Activated CD8-positive, alpha-beta memory T cell treated with anti-CD3 and anti-CD28 coated beads for 36 hours (primary cell): ENCODE measurements at regions not wholly inside any gene's neighbourhood (a gene's known extent, or its start where the extent isn't known, plus 50 kb on each side); places are given as distances from the start of the nearest gene placed in this dataset.
"Not testable (repeated sequence)": the region's sequence is repeated elsewhere in the genome, so short reads cannot be mapped to it uniquely, and the experiment has no call there.

ENCODE experiments used
- CTCF ChIA-PET: fragments of 350-600 bp; sonication (Branson Sonifier 250); formaldehyde crosslinking; loops from one replicate; lab custom pipeline; 2021; ENCODE audit warnings: antibody characterized with exemption; lab: Charles Lee
- POLR2A ChIA-PET: fragments of 350-600 bp; sonication (Branson Sonifier 250); formaldehyde crosslinking; loops from one replicate; lab custom pipeline; 2021; ENCODE audit warnings: antibody characterized with exemption; lab: Charles Lee

DNA sequence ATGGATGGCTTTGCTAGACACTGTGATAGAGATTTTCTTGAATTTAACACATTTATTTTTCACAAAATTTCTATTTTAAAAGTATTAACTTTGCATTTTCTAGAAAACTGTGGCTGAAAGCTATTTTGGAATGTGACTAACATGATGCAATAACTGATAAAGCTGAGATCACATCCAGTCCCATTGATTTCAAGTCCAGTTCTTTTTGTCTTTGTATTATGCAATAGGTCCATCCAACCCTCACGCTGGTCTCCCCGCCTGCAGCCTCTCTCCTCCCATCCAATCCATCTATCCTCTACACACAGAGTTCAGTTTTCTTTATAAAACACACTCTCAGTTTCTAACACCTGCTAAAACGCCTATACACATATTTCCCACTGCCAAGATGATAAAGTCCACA is 178.8 kb downstream of the CNTN3 start:
- ChIA-PET CTCF (no interaction called here), POLR2A (no interaction called here)

- CTCF ChIA-PET = interaction anchor here (0.6 kb wide), 1 partner anchor 675 kb away, joined by 3 read pairs; no protein-coding TSS in a partner anchor
- POLR2A ChIA-PET = no interaction called here
Observed at GRCh38 chr3:74434406-74434805, 180.1 kb downstream of the CNTN3 start.

- ChIA-PET POLR2A (no interaction called here), CTCF (no interaction called here)
Observed at GRCh38 chr3:74426571-74426970, 187.9 kb downstream of the CNTN3 start.

DNA sequence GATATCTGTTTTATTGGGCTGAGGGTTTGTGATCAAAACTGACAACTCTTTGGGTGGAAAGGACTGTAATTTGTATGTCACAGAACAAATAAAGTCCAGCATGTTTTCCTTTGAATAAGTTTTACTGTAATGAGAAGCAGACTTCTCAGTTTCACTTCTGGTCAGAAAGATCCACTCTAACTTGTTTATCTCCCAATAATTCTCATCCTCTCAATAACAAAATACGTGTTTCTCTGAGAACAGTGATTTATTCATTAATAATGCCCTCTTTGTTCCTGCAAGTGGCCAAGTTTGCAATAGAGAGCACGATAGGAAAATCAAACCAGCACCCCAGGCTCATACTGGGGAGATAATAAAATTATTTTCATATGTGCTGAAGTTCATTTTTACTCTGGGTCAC is 190.6 kb downstream of the CNTN3 start:
- ChIA-PET POLR2A (no interaction called here), CTCF (no interaction called here)

DNA sequence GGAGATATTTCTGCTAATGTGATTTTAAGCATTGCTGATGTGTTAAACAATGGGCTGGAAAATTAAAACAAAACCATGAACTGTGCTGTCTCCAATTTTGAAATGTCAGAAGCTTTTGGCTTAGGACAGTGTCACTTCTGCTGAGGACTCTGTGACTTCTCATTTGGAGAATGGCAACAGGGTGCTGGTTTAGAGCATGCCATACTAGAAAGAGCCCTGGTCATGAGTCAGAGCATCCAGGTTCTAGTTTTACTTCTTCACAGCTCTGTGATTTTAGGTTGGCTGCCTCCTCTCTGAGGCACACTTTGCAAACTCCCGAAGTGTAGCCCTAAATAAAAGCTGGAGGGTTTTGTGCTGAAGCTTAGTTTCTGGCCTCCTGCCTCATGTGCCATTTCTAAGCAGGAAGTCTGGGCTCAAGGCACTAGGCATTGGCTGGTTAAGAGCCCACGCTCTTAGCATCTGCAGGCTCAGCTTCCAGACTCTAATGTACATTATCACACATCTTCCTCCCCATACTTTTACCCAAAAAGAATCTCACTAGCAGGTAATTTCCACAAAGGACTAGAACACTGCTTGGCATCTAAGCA is 193.8 kb downstream of the CNTN3 start:
- ChIA-PET CTCF (no interaction called here), POLR2A (no interaction called here)

DNA sequence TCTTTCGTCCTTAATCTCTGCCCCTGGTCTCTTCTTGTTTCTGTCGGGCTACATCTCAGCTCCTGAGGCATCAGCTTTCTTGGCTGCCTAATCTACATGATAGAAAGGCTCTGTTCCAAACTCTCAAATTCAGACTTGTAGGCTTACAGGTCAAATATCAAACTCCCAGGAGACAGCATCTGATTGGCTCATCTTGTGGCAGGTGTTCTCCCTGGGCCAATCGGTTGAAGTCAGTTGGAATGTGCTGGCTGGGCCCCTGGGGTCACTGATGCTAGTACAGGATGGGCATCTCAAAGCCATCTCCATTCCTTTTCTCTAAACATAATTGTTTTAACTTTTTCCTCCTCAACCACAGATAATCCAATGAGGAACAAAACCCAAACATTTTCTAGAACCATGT is 198.7 kb downstream of the CNTN3 start:
- ChIA-PET CTCF (no interaction called here), POLR2A (no interaction called here)

- CTCF ChIA-PET = no interaction called here
- POLR2A ChIA-PET = no interaction called here
Observed at GRCh38 chr3:74413547-74414241, 200.8 kb downstream of the CNTN3 start.

- POLR2A ChIA-PET = no interaction called here
- CTCF ChIA-PET = no interaction called here
Observed at GRCh38 chr3:74410276-74410941, 204.1 kb downstream of the CNTN3 start.

GRCh38 chr3:74409066-74409465 is 205.4 kb downstream of the CNTN3 start:
- POLR2A ChIA-PET = no interaction called here
- CTCF ChIA-PET = no interaction called here

DNA sequence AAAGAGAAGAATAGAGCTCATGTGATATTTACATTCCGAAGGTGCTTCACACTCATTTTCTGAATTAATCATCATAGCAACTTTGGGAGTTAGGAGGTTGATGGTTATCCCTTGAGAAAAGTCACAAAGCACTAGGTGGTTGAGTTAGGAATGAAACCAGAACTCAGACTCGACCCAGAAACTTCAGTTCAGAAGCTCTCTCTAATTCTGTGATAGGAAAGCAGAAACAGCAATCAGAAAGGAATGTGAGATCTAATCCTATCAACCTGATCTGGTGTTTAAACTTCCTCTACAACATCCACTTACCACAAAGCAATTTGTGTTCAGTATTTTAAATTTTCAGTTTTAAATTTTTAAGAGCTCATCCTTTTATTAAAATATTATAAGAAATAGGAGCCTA is 211.2 kb downstream of the CNTN3 start:
- ChIA-PET CTCF (no interaction called here), POLR2A (no interaction called here)

GRCh38 chr3:74402821-74403220 is 211.6 kb downstream of the CNTN3 start:
- CTCF ChIA-PET = no interaction called here
- POLR2A ChIA-PET = no interaction called here

DNA sequence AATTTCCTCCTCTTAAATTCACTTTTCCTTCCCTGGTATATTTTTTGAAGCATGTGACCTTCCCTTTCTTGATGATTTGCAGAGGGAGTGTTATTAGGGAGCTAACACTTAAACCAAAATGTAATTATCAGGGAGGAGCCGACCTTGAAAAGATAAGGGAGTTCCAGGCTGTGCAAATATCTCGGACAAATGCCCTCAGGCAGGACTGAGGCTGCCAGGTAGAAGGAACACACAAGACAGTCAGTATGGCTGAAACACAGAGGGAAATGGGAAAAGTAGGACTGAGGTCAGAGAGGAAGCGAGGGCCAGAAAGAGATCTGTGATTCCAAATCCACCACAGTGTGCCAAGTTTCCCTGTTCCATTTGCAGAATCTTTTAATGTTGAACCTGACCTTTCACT is 221.0 kb downstream of the CNTN3 start:
- POLR2A ChIA-PET = no interaction called here
- CTCF ChIA-PET = no interaction called here

GRCh38 chr3:74390121-74390877 is 224.2 kb downstream of the CNTN3 start:
- POLR2A ChIA-PET = no interaction called here
- CTCF ChIA-PET = no interaction called here

DNA sequence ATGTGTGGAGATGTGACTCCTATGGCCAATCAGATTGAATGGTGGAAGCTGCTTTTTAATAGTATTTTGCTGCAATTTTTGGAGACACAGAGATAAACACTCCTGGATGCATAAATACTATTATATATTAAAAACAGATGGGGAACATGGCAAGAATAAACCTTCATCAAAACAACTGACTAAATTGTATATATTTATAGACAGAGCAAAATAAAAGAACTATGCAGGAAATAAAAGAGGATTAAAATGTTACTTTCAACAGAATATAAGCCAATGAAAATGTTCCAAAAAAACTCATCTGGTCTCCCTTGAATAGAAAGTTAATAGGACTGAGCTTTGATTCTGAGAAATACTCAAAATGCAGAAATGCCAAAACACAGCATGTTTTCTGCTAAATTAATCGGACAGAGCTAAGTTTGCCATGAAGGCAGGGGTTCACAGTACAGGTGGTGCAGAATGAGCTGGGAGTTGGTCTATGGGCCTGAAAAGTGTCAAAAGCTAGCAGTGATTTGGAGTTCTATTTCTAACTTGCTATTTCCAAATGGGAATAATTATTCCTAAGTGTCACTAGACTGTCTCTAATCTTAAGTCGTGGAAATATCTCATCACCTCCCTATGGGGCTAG is 227.2 kb downstream of the CNTN3 start:
- CTCF ChIA-PET = no interaction called here
- POLR2A ChIA-PET = no interaction called here

GRCh38 chr3:74384159-74384558 is 230.3 kb downstream of the CNTN3 start:
- ChIA-PET CTCF (no interaction called here), POLR2A (no interaction called here)

DNA sequence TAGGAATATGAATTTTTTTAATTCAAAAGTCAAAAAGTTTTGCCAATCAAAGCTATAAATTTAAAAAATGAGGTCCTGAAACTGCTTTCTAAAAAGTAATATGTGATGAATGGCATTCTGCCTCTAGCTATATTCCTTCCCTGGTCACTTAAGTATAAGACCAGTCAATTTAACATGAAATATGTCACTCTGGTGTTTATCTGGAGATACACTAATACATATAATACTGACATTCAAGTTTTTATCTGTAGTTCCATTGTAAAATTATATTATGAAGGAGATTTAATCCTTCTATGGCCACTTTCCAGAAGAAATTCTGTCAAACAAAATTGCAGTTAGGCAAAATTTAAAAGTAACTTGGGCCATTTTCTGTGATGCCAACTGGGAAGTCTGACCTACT is 236.8 kb downstream of the CNTN3 start:
- POLR2A ChIA-PET = no interaction called here
- CTCF ChIA-PET = no interaction called here

DNA sequence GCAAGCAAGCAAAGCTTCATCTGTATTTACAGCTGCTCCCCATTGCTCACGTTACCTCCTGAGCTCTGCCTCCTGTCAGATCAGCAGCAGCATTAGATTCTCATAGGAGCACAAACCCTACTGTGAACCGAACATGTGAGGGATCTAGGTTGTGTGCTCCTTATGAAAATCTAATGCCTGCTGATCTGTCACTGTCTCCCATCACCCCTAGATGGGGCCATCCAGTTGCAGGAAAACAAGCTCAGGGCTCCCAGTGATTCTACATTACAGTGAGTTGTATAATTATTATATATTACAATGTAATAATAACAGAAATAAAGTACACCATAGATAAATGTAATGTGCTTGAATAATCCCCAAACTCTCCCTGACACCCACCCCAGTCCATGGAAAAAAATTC is 238.1 kb downstream of the CNTN3 start:
- CTCF ChIA-PET = not testable (repeated sequence)

DNA sequence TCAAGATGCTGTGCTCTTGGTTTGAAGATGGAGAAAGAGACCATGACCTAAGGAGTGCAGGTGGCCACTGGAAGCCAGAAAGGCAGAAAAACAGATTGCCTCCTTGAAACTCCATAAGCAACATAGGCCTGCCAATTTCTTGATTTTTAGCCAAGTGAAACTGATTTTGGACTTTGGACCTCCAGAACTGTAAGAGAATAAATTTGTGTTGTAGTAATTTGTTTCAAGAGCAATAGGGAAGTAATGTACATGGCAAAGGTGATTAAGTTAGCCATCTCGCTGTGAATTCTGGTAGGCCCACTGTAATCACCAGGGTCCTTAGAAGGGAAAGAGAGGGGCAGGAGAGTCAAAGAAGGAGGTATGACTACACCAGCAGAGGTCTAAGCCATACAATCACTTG is 238.8 kb downstream of the CNTN3 start:
- POLR2A ChIA-PET = no interaction called here
- CTCF ChIA-PET = no interaction called here

More for the DNA sequence above, 238.1 kb downstream of the CNTN3 start:
- POLR2A ChIA-PET = not testable (repeated sequence)

DNA sequence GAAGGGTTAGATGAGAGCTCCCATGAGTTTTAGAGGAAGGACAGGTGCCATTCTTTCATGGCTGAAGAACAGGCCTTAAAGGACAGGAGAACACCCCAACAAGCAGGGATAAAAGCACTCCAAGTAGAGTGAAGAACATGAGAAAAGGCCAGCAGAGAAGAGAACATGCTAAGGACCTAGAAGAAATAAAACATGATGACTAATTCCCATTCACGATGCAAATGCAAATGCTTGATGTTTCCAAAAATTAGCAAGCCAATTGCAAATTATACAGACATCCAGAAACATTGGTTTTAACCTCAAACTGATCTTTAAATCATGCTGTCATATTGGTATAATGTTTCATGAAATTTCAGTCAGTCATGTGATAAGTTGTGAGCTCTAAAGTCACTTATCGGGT is 241.7 kb downstream of the CNTN3 start:
- POLR2A ChIA-PET = no interaction called here
- CTCF ChIA-PET = no interaction called here

DNA sequence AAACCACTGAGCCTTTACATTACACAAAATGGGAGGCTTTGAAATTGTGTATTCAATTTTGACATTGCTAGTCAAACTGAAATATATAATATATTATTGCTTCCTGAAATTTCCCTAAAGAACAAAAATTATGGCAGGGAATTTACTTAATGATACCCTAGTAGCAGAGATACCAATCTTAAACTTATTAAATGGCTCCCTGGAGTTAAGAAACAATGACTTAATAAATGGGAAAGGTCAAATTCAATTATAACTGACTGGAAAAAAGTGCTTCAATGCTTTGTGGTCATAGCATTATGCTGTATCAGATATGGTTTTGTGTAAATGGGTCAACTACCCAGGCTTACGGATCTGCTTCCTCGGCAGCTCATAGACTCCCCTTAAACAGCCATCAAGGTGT is 244.1 kb downstream of the CNTN3 start:
- ChIA-PET CTCF (no interaction called here), POLR2A (no interaction called here)
